OCI-LY1 (cell line): ENCODE measurements at regions not wholly inside any gene's neighbourhood (a gene's known extent, or its start where the extent isn't known, plus 50 kb on each side); places are given as distances from the start of the nearest gene placed in this dataset.

Experiments used
- H2AFZ ChIP-seq: fragments of 200-600 bp; sonication (generic), shearing (Covaris generic); 2 replicates; pipeline ENCODE4 v1.6.0; 2014; ENCODE audit warnings: antibody characterized with exemption, mild to moderate bottlenecking, low read length
- H3F3A ChIP-seq: fragments of 200-600 bp; sonication (generic), shearing (Covaris generic); 2 replicates; pipeline ENCODE4 v1.6.0; 2014; ENCODE audit warnings: mild to moderate bottlenecking, antibody characterized with exemption, low read length, moderate library complexity; ENCODE audit not compliant: insufficient read depth
- H3K27ac ChIP-seq: fragments of 200-600 bp; sonication (generic); 2 replicates; pipeline ENCODE4 v1.5.1; 2014; ENCODE audit warnings: low read length, mixed run types, mild to moderate bottlenecking, low read depth; ENCODE audit not compliant: poor library complexity, severe bottlenecking
- H3K27me3 ChIP-seq: fragments of 200-600 bp; sonication (generic); 2 replicates; pipeline ENCODE4 v1.6.0; 2014; ENCODE audit warnings: antibody characterized with exemption, mild to moderate bottlenecking, low read length, moderate library complexity; ENCODE audit not compliant: insufficient read depth
- H3K36me3 ChIP-seq: fragments of 200-600 bp; sonication (generic); 2 replicates; pipeline ENCODE4 v1.6.1; 2014; ENCODE audit warnings: mild to moderate bottlenecking, antibody characterized with exemption, low read length, moderate library complexity, mixed read lengths; ENCODE audit not compliant: insufficient read depth
- H3K4me1 ChIP-seq: fragments of 200-600 bp; sonication (generic); 2 replicates; pipeline ENCODE4 v1.5.1; 2014; ENCODE audit warnings: mild to moderate bottlenecking, low read length, moderate library complexity; ENCODE audit not compliant: insufficient read depth, severe bottlenecking
- H3K4me2 ChIP-seq: fragments of 200-600 bp; sonication (generic), shearing (Covaris generic); 2 replicates; pipeline ENCODE4 v1.6.1; 2014; ENCODE audit warnings: low read length
- H3K4me3 ChIP-seq: fragments of 200-600 bp; sonication (generic); 2 replicates; pipeline ENCODE4 v1.5.1; 2014; ENCODE audit warnings: low read length, low read depth, mild to moderate bottlenecking, mixed read lengths; ENCODE audit not compliant: poor library complexity, severe bottlenecking
- H3K79me2 ChIP-seq: fragments of 200-600 bp; shearing (Covaris generic); 2 replicates; pipeline ENCODE4 v1.6.1; 2016; ENCODE audit warnings: mixed run types, low read length, mixed read lengths; ENCODE audit not compliant: insufficient read depth
- H3K9ac ChIP-seq: fragments of 200-600 bp; sonication (generic), shearing (Covaris generic); 2 replicates; pipeline ENCODE4 v1.6.1; 2014; ENCODE audit warnings: mild to moderate bottlenecking, low read length, mixed read lengths
- H3K9me2 ChIP-seq: fragments of 200-600 bp; sonication (generic), shearing (Covaris generic); 2 replicates; pipeline ENCODE4 v1.6.1; 2014; ENCODE audit warnings: low read depth, mild to moderate bottlenecking, low read length, mixed read lengths
- H3K9me3 ChIP-seq: fragments of 200-600 bp; shearing (Covaris generic); 2 replicates; pipeline ENCODE4 v1.6.1; 2014; ENCODE audit warnings: low read length, mixed read lengths
- H4K20me1 ChIP-seq: fragments of 200-600 bp; sonication (generic), shearing (Covaris generic); 2 replicates; pipeline ENCODE4 v1.6.0; 2016; ENCODE audit warnings: mild to moderate bottlenecking, low read length; ENCODE audit not compliant: insufficient read depth
- EZH2 ChIP-seq: fragments of 200-600 bp; sonication (generic), shearing (Covaris generic); IDR thresholded peaks from 2 replicates; pipeline ENCODE4 v1.8.0; 2017; ENCODE audit warnings: borderline replicate concordance, mixed run types, mild to moderate bottlenecking, antibody characterized with exemption, low read length, moderate library complexity, mixed read lengths
- TF ChIP-seq, protein P1 (sequence below): fragments of 200-600 bp; sonication (generic), shearing (Covaris generic); IDR thresholded peaks from 2 replicates; pipeline ENCODE4 v1.5.1; 2017; ENCODE audit warnings: mild to moderate bottlenecking, antibody characterized with exemption, low read length, moderate library complexity, mixed read lengths

DNA sequence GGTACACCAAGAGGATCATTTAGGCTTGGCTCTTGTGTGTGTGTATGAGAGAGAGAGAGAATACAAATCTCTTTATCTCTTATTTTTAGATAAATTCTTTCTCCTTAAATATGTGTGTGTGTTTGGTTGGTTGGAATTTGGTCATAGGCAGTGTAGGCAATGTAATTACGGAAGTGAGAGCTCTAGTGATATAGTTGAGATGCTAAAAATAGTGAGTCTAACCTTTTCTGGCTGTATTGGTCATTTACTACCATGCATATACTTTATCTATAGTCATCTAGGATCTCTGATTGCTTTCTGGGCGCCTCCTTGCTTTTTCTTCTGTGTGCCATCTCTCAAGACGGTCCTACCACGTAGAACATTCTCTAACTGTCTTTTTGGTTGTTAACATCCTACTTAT, 250.2 kb downstream of the NUF2 start:
- Histone ChIP-seq H3K4me1 (no peaks in the 10 kb centered on the region), H3K9me2 (no peaks in the 10 kb centered on the region), H3K9ac (no peak overlapping the region)

DNA sequence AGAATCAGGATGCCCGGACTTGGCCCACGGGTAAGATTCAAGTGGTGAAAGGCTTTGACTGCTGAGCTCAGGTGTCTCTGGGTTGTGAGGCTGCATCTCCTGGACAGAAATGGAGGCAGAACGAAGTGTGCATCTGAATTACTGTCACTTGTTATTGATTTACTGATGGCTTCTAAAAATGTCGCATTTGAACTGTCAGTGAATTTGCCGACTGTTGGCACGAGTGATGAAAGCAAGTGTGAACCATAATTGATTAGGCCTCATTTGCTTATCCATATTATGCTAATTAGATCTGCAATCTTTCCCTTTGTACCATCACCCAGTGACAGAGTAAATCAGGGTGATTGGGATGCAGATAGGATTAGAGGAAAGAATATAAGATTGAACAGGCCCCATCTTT, 252.4 kb downstream of the NUF2 start:
- Histone ChIP-seq H3K4me1 (no peaks in the 10 kb centered on the region), H3K4me3 (no peak overlapping the region), H3K79me2 (no peaks in the 10 kb centered on the region), H3F3A (no peaks in the 10 kb centered on the region), H3K9me3 (no peaks in the 10 kb centered on the region), H4K20me1 (no peaks in the 10 kb centered on the region), H3K4me2 (no peak overlapping the region), H3K9ac (no peak overlapping the region), H3K27ac (no peak overlapping the region), H3K36me3 (no peaks in the 10 kb centered on the region), H2AFZ (no peak overlapping the region), H3K9me2 (no peaks in the 10 kb centered on the region), H3K27me3 (no peaks in the 10 kb centered on the region)
- no peak for TF ChIP-seq EZH2
- TF ChIP-seq, protein P1, sequence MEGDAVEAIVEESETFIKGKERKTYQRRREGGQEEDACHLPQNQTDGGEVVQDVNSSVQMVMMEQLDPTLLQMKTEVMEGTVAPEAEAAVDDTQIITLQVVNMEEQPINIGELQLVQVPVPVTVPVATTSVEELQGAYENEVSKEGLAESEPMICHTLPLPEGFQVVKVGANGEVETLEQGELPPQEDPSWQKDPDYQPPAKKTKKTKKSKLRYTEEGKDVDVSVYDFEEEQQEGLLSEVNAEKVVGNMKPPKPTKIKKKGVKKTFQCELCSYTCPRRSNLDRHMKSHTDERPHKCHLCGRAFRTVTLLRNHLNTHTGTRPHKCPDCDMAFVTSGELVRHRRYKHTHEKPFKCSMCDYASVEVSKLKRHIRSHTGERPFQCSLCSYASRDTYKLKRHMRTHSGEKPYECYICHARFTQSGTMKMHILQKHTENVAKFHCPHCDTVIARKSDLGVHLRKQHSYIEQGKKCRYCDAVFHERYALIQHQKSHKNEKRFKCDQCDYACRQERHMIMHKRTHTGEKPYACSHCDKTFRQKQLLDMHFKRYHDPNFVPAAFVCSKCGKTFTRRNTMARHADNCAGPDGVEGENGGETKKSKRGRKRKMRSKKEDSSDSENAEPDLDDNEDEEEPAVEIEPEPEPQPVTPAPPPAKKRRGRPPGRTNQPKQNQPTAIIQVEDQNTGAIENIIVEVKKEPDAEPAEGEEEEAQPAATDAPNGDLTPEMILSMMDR: no peak

More for the DNA sequence above, 250.2 kb downstream of the NUF2 start:
- H3K4me3 ChIP-seq: no peak overlapping the region
- H3K79me2 ChIP-seq: no peaks in the 10 kb centered on the region
- H3F3A ChIP-seq: no peaks in the 10 kb centered on the region
- no peak overlapping the region for H2AFZ ChIP-seq
- no peak overlapping the region for H3K27ac ChIP-seq
- no peaks in the 10 kb centered on the region for H3K9me3 ChIP-seq
- H3K4me2 ChIP-seq: no peak overlapping the region
- no peaks in the 10 kb centered on the region for H3K27me3 ChIP-seq
- TF ChIP-seq, protein P1: no peak
- TF ChIP-seq EZH2: no peak
- no peaks in the 10 kb centered on the region for H4K20me1 ChIP-seq
- no peaks in the 10 kb centered on the region for H3K36me3 ChIP-seq

- no peaks in the 10 kb centered on the region for H3K9me3 ChIP-seq
- H3K9me2 ChIP-seq: no peaks in the 10 kb centered on the region
- H2AFZ ChIP-seq: no peak overlapping the region
- no peaks in the 10 kb centered on the region for H4K20me1 ChIP-seq
- H3K36me3 ChIP-seq: no peaks in the 10 kb centered on the region
- H3K79me2 ChIP-seq: no peaks in the 10 kb centered on the region
- no peaks in the 10 kb centered on the region for H3K27me3 ChIP-seq
- TF ChIP-seq, protein P1: no peak
- H3F3A ChIP-seq: no peaks in the 10 kb centered on the region
- H3K9ac ChIP-seq: no peak overlapping the region
- no peak overlapping the region for H3K4me3 ChIP-seq
- no peak overlapping the region for H3K4me2 ChIP-seq
- no peak overlapping the region for H3K27ac ChIP-seq
- no peaks in the 10 kb centered on the region for H3K4me1 ChIP-seq
Observed at GRCh38 chr1:163580926-163581325, 259.2 kb downstream of the NUF2 start.
